LNCAP (cell line): ENCODE measurements at regions not wholly inside any gene's neighbourhood (a gene's known extent, or its start where the extent isn't known, plus 50 kb on each side); places are given as distances from the start of the nearest gene placed in this dataset.

Experiments used
- TF ChIP-seq, protein P1 (sequence below): fragments of 450-650 bp; IDR thresholded peaks from 2 replicates; pipeline ENCODE4 v1.5.1; 2017; ENCODE audit warnings: mild to moderate bottlenecking

DNA sequence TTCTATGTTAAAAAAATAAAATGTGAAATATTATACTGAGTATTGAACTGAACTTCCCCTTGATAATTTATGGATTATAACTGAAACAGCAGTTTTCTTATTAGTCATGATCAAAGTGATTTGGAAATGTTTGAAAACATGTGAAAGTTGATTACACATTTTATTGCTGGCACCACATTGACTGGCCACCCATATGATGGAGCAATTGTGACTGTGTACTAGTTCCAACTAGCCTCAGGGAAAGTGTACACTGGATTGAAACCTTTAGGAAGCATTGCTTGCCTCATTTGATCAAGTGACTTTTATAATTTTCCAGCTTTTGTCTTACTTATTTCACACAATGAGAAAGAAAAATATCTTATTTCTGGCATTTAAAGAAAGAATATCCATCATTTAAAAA lies 128.0 kb upstream of the ADGRL2 start:
- TF ChIP-seq, protein P1, sequence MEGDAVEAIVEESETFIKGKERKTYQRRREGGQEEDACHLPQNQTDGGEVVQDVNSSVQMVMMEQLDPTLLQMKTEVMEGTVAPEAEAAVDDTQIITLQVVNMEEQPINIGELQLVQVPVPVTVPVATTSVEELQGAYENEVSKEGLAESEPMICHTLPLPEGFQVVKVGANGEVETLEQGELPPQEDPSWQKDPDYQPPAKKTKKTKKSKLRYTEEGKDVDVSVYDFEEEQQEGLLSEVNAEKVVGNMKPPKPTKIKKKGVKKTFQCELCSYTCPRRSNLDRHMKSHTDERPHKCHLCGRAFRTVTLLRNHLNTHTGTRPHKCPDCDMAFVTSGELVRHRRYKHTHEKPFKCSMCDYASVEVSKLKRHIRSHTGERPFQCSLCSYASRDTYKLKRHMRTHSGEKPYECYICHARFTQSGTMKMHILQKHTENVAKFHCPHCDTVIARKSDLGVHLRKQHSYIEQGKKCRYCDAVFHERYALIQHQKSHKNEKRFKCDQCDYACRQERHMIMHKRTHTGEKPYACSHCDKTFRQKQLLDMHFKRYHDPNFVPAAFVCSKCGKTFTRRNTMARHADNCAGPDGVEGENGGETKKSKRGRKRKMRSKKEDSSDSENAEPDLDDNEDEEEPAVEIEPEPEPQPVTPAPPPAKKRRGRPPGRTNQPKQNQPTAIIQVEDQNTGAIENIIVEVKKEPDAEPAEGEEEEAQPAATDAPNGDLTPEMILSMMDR, result no peak

DNA sequence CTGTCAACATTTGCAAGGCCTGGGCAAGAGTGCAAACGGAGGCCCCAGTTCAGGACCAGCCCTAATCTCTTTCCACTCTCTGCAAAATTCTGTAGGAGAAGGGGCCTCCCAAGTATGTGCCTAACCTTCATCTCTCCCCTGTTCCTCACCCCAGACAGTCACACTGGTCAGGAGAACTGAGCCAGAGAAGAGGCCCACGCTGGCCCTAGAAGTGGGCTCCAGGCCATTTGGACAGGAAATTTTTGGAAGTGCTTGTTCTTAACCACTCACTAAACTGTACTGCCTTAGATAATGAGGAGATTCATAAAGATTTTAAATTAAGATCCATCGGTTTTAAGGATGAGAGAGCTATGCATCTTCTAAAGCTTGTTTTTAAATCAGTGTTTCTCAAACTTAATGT lies 129.7 kb upstream of the ADGRL2 start:
- TF ChIP-seq, protein P1, result no peak

DNA sequence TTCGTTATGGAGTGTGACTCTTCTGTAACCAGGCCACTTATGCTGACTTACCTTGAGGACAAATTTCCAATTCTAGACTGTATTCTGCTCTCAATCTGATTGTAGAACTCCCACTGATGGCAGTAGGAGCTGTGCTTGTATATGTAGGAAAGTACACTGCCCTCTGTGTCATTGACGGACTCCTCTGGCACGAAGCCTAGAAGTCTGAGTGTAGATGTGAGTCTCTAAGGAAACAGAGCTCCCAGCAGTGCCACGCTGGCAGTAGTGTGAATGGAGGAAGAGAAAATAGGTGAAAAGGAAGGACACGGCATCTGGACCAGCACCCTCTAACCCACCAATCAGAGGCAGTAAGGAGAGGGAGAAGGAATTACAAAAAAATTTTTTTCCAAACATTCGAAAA lies 130.4 kb upstream of the ADGRL2 start:
- TF ChIP-seq, protein P1, result no peak

DNA sequence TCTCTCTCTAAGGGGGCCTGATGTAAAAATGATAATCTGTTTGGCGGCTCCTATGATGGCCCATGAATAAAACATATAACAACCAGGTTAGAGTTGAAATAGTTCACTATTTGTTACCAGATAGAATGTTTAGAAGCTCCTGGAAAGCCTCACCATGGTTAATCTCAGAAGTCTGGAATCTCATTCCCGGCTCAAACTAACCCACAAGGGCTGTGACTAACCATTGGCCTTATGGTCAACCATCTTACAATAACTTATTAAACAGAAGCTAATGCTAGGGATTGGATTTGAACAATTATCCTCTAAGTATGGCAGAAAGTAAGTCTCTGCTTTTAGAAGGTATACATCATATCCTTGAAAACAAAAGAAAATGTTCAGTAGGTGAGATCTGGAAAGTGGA lies 134.1 kb upstream of the ADGRL2 start:
- TF ChIP-seq, protein P1, result no peak

DNA sequence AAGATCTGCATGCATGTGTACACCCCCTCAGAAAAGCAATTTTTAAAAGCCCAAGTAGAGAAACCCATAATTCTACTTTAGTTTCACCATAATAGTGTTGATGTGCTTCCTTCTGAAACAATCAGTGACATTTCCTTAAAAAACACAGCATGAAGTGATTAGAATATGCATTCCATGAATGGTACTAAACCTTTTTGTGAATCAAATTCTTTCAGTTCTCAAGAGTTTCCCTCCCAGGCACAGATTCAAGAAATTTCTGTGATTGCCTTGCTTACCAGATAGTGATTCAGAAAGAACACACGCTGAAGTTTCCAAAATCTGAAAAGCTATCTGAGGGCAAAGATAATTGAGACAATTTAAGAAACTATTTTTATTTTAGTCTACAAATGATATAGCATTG lies 136.4 kb upstream of the ADGRL2 start:
- TF ChIP-seq, protein P1, result no peak

DNA sequence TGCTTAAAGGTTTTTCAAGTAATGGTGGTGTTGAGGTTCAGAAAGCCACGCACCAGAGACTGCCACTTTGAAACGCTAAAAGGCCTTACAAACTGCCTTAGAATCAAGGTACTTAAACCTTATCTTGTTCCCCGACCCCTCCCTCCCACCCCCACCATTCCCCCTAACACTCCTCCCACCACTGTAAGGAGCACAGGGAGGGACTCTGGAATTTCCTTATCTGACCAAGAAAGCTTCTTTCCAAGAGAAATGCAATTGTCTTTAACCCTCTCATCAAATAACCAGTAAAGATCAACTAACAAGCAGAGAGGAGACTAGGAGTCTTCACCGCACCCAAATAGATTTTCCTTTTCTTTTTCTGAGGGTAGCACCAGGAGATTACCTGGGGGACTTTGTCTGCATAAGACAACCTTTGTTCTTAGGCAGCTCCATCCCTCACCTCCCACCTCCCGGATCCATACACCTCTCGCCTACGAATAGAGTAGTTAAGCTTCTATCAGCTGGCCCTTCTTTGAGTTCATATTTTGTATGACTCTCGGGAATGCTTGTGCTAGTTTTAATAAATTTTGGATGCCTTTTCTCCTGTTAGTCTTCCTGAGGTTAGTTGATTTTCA lies 137.7 kb upstream of the ADGRL2 start:
- TF ChIP-seq, protein P1, result no peak

DNA sequence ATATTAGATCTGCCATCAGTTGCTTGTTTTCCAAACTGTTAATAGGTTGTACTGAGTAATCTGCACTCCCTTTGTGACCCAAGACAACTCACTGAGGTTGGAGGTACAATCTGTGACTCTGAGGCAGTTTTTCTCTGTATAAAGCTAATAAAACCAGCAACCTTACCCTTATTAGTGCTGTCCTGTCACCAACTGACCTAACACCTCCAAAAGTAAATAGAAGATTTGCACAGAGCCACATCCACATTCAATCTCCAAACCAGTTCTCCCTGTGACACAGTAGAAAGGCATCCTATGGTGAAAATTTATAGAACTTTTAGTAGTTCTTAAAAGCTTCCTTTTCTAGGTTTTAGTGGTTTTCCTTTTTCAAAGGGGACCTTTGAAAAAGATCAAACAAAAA lies 140.4 kb upstream of the ADGRL2 start:
- TF ChIP-seq, protein P1, result no peak

DNA sequence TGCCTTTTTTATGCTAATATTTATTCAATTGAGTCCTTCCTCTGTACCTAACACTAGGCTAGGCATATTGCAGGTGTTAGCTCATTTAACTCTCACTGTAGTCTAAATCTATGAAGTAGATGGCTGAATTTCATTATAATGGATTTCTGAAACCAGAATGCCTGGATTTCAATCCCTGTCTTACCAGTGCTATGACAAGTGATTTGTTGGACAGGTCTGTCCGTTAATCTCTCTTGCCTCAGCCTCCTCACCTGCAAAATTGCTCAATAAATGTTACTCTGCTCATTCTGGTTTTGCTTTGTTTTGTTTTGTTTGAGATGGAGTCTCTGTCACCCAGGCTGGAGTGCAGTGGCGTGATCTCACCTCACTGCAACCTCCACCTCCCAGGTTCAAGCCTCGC lies 146.1 kb upstream of the ADGRL2 start:
- TF ChIP-seq, protein P1, result no peak
